HG02852 (cell line): ENCODE measurements at regions not wholly inside any gene's neighbourhood (a gene's known extent, or its start where the extent isn't known, plus 50 kb on each side); places are given as distances from the start of the nearest gene placed in this dataset.
"Not testable (repeated sequence)": the region's sequence is repeated elsewhere in the genome, so short reads cannot be mapped to it uniquely, and the experiment has no call there.

Experiments
- ATAC-seq: cut with Tn5 transposase; IDR thresholded peaks from one replicate; pipeline ENCODE4 v1.9.1; 2021; ENCODE audit warnings: mild to moderate bottlenecking, moderate library complexity; ENCODE audit not compliant: unreplicated experiment

DNA sequence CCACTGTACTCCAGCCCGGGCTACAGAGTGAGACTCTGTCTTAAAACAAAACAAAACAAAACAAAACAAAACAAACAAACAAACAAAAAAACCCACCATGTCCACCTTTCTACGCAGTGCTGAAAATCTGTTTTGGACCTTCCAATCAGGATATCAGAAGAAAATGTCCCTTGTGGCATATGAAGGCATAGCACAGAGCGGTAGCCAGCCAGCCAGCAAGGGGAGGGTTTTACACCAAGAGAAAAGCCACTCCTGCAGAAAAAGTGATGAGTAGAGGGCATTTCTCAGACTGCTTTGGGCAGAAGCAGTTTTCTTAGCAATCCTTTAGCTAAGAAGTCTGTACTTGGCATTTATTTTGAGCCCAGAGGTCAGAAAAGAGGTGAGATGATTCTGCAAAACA is 612.2 kb downstream of the TYW1 start:
- ATAC-seq, result no peak

DNA sequence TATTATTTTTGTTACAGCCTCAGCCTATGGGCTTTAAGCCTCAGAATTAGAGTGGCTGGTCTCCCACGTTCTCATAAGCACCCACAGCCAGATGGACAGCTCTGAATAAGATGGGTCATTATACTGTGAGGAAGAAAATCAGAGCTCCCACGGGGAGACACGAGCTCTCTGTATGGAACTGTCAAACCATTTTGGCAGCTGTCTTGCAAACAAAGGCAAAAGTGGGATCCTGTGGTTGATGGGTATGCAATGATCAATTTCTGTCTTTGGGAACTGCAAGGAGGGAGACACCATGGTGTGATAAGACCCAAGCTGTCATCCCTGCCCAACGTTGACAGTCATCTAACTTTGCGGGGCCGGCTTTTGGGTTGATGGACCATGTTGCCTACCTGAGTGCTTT is 614.3 kb downstream of the TYW1 start:
- no peak for ATAC-seq

DNA sequence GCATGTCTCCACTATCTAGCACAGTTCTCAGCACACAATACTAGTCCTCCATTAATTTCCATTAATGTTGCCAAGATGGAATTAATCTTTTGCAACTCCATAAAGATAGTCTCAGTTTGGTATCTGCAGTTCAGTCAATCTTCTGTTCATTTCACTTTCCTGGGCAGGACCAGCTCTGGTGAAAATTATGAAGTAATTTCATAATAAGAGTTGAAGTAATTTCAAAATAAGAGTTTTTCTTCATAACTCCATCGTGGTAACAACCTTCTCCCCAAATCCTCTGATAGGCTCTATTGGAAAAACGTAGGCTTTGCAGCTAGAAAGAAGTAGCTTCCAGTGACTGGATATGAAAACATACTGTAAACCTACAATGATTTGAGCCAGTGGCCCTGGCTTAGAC is 618.2 kb downstream of the TYW1 start:
- no peak for ATAC-seq

DNA sequence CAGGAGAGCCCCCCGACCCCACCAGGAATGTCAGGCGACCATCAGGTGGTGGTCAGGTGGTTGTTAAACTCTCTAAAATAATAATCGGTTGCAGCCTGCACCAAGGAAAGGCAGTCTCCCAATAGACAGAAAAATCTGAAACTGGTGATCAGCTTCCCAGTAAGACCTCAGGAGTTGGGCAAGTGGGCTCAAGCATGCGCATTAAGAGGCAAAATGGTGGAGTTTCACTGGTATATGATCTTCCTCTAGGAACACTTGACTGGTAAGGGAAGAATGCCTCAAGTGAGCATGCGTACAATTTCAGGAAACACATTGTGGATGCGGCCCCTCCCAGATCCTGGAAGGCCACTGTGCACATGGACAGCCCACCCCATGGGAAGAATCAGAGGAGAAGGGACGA is 619.9 kb downstream of the TYW1 start:
- no peak for ATAC-seq

DNA sequence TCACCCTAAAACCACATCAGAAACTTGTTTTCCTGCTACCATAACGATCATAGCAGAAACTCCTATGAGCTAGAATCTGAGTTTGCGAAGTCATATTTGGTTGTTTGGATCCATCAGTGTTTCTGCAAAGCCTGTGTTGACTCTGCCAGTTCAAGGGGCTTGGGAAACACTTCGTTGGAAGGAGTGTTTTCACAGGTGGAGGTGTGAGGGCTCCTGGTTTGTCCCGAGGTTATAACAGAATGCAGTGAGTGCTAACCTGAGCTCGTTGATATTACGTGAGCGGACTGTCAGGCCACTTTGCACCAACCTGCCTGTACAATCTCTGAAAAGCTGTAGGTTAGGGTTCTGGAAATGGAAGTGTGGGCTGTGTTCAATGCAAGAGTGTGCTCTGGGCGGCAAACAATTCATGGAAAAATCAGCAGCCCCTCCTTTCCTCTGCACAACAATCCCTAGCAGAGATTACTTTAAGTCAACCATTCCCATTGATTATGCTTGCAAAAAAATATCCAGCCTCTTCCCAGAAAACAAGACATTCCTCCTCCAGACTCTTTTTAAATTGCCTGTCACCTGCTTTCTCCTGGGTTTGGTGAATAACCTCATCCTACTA is 622.0 kb downstream of the TYW1 start:
- no peak for ATAC-seq

DNA sequence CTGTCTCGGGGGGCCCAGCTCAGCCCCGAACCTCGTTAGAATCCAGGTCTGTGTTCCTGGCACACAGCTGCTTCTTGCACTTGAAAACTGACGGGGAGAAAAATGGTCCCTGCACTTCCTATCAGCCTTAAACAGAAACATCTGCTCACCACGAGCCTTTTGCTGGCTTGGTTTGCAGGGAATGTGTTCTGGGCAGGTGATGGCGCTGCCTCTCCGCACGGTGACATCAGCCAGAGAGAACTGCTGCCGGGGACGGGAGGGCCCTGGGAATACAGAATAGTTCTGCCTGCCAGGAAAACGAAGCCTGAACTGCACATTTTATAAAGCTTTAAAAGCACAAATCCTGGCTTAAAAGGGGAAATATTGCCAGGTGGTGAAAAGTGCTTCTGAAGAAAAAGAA is 622.5 kb downstream of the TYW1 start:
- no peak for ATAC-seq

DNA sequence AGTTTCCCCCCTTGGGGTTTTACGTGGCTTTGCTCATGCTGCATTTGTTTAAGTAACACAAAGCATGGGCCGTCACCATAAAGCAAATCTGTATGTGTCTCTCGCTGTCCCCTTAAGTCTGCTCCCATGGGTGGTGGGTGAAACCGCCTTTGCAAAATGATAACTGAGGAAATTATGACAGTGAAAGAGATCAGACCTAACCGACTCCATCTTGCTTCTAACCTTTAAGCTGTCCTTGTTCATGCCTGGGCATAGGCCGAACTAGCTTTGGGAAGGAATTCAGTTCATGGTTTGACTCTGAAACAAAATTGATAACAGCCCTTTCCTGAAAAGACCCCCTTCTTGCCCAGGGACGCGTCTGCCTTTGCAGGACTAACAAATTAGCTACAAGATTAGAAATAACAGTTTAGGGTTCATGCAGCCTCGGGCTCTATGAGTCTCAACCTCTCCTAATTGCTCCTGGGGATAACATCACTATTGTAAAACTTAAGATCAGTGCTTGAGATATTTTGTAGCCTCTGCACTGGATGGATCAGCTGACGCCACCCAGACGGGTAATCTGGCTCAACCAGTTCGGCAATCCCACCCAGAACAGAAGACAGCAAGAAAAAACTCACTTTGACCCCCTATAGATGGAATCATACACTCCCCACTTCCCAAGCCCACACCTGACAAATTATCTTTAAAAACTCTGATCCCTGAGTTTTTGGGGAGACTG is 623.7 kb downstream of the TYW1 start:
- no peak for ATAC-seq

DNA sequence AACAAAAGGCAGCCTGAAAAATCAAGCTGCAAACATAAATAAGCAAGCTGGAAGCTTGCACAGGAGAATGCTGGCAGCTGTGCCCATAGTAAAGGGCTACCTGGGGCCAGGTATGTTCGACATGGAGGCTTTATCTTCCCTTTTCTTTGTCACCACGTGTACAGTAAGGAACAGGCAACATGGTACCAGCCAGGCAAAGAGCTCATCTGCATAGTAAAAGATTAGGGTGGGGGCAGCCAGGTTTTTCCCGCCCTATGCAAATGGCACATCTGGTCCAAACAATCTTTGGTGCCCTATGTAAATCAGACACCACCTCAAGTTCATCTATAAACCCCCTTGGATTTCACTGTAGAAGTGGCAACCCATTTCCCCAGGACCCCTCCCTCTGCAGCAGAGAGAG is 625.1 kb downstream of the TYW1 start:
- no peak for ATAC-seq

DNA sequence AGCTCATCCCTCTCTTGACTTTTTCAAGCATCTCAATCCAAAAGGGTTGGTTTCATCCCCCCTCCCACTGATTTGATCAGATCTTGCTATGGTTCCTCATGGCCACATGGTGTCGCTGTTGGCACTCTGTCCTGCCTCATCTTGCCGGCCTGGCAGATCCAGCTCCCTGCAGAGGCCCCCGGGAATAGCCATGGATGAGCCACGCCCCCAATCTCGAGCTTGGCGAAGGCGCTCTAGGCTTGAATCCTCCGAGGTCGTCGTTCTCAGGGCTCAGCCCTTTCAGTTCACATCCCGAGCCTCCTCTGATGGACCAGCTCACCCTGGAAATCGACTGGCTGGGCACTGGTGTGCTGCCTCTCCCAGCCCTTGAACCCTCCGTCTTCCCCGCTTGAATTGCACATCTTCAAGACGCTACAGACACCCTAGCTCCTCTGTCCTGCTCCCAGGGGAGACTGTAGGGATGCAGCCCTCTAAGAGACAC is 628.7 kb downstream of the TYW1 start:
- no peak for ATAC-seq

DNA sequence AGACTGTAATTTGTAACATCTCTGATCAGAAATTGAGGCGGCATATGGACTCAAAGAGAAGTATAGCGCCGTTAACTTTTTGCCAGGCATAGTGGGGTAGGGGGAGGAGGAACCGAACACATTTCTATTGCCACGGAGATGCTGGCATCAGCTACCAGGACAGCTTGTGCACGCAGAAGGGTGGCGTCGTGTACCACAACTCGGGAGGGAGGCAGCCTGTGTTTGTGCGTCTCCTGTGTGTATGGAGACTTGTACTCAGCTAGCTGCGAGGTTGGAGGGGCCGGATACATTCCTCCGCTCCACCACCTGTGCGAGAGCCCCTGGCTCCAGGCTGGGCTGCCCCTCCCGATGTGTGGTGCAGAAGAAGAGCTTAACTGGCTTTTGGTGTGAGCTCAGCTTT is 634.8 kb downstream of the TYW1 start:
- ATAC-seq, result no peak

DNA sequence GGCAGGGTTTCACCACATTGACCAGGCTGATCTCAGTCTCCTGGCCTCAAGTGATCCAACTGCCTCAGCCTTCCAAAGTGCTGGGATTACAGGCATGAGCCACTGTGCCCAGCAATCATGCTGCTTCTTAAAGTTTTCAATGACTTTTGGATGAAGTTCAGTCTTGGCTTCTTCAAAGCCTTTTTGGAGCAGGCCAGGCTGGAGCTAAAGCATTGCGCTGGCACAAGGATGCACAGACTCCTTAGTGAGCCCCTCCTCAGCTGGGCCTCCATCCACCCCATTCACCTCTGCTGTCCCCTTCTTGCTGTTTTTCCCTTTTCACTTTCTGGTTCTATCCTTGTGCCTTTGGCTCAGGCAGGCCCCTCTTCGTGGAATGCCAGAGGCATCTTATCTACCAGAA is 638.6 kb downstream of the TYW1 start:
- no peak for ATAC-seq

DNA sequence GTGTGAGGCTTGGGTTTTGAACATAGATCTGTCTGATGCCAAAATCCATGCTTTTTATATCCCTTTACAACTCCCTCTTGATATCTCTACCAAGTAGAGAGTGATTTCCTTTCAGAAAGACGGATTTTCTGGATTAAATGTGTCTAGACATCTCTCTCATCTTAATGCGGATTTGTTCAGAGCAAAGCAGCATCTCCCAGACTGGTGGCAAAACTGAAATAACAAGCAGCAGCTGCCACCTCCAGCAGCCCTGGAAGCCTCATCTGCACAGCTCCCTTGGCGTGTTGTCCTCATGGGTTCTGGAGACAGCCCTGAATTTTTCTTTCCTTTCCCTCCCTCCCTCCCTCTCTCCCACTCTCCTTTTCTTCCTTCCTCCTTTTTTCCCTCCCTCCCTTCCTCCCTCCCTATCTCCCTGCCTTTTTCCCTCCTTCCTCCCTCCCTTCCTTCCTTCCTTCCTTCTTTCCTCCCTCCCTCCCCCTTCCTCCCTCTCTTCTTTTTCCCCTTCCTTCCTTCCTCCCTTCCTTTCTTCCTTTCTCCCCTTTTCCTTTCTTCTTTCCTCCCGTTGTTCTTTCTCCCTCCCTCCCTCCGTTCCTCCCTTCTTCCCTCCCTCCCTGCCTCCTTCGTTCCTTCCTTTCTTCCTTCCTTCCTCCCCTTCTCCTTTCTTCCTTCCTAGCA is 639.9 kb downstream of the TYW1 start:
- no peak for ATAC-seq

DNA sequence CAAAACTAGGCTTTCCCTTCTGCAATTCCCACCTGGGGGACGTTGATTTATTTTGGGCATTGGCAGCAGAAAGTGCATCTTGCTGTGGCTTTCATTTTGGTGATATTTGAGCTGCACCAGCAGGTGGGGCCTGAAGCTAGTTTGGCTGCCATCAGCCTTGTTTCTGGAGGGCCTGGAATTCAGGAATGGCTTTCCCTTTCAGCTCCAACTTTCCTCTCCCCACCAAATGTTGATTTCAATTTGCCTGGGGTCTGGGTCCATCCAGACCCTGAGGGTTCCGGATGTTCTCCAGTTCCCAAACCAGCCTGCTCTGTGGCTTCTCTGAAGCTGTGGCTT is 640.4 kb downstream of the TYW1 start:
- ATAC-seq, result no peak

DNA sequence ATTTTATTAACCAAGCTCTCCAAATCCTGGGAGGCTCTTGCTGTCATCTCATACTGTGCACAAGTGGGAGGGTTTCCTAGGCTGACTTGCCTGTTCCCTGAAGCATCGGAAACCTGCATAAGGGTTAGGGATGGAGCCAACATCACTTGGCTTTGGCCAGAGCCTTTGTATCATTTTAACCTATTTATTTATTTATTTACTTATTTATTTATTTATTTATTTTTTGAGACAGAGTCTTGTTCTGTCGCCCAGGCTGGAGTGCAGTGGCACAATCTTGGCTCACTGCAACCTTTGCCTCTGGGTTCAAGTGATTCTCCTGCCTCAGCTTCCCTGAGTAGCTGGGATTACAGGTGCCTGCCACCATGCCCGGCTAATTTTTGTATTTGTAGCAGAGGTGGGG is 645.9 kb downstream of the TYW1 start:
- not testable (repeated sequence) for ATAC-seq

DNA sequence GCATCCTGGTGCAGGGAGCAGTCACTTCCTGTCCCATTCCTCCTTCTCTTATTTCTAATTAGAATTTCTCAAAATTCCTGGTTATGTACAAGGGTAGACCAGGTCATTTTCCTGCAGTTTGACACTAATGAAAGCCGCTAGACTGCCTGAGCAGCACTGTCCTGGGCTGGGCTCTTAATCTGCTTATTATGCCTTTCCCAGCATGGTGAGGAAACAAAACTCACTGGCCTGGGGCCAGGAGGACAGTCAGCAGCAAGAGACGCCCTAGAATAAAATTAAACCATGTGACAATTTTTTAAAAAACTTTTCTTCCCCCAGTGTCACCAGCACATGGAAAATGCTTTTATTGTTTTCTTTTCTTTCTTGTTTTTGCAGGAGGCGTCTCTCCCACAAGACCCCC is 647.5 kb downstream of the TYW1 start:
- no peak for ATAC-seq

DNA sequence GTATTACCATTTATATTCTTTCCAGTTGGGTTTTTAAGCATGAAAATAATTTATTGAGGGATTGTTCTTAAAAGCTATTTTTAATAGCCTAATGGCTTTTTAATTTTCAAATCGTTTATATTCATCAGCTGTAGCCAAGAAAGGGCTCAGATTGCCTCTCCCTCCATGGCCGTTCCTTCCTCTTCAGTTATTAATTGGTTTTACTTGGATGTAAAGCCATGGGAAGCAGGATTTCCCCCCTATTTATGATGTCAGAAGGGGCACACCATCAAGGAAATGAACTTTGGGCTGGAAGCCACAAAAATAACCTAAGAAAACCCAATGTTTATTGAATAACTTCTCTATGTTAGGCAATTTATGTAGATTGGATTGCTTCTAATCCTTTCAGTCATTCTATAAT is 656.3 kb downstream of the TYW1 start:
- no peak for ATAC-seq

DNA sequence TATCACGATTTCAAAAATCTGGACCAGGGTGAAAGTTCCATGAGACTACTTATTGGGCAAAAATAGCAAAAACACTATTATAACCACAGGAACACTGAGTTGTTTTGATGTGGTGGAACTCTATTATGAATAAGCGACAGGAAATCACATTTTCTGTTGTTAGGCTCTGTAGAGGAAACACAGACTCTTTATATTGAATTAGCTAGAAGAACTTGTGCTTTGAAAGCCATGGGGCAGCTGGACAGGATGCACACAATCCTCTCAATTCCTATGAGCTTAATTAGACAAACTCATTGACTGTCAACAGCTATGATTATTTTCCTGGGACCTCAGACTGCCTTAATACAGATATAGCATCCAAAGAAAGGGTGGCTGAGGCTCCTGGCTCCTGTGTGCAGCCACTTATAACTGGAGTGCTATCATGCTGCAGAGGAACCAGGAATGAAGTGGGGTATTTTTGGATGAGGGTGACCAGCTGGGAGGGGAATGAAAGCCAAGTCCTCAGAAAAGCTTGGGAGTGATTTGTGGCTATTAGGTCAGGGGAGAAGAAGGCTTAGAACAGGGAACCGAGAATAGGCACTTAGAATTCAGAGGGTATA is 657.3 kb downstream of the TYW1 start:
- ATAC-seq, result no peak

DNA sequence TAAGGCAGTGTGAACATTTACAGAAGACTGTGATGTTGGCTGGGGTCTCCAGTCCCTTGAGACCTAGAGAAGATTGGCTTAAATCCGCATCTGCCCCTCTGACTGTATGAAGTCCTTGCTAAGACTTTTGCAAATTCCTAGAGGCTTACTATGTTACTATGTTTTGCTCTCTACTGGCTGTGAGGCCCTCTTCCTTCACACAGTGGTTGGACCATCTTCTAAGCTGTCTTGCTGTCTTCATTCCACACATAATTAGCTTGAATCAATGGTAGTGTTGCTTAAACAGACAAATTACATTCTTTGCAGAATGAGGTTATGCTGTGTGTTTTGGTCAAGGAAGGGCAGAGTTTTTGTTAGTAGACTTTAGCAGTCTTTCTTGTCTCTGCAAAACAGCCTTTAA is 658.0 kb downstream of the TYW1 start:
- ATAC-seq, result no peak

DNA sequence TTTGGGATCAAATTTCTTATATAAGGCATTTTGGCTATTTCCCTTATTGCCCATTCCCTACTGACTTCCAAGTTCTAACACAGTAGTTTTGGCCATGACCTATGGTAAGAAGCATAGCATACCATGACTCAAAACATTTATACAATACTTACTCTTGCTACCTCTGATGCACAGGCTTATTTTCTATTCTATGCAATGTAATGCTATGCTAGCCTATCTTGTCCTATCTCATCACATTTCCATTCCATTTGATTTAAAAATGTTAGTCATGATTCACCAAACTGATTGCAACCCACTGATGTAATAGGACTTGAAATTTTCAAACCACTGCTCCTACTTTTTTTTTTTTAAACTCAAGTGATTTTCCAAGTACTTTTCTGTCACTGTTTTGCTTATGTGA is 658.5 kb downstream of the TYW1 start:
- no peak for ATAC-seq

DNA sequence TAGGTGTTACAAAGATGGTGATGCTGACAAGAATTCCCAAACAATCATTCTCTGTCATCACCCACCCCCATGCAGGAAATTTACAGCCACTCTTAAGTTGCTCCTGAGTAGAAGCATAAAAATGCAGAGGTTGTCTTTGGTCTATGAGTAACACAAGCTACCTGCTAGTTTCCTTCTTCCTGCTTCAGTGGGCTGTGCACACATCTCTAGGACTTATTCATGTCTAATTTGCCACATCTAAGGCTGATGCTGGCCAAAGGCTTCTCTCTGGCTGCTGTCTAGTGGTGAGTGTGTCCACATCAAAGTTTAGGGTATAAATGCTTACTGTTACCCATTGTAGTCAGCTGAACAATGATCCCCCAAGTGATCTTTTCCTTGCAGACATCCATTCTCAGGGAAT is 662.5 kb downstream of the TYW1 start:
- no peak for ATAC-seq

DNA sequence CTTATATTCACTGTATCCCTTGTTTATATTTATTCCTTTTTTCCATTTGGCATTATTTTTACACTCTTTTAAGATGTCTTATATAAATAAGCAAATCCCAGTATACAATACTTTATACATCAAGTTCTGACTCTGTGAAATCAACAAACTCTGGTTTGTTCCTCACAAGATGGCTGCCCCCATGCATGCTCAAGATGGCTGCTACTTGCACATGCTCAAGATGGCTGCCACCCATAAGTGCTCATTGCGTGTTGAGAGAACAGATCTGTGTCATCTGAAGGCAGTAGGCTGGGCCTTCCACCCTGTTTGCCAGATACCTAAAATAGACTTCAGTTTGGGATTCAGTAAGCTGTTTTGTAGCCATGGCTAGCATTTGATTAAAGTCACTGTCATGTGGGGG is 666.2 kb downstream of the TYW1 start:
- no peak for ATAC-seq

DNA sequence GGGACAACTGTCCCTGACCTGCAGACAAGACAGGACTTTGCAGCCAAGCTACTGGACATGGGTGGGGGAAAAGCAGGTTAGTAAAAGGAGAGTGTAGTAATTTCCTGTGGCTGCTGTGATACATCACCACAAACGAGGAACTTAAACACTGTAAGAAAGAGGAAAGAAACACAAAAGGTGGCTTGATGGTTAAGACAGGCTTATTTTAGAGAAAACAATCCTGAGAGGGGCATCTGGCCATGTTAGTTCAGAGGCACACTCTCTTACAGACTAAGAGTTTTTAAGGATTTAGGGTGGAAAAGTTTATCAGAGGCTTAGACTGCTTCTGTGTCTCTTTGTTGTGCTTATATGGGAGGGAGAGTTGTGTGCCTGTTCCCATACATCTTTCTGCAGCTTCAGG is 667.0 kb downstream of the TYW1 start:
- ATAC-seq, result no peak
